NCI-H510A (cell line): ENCODE measurements at regions not wholly inside any gene's neighbourhood (a gene's known extent, or its start where the extent isn't known, plus 50 kb on each side); places are given as distances from the start of the nearest gene placed in this dataset.
"Not testable (repeated sequence)": the region's sequence is repeated elsewhere in the genome, so short reads cannot be mapped to it uniquely, and the experiment has no call there.

Experiments
- DNase-seq: peaks from one replicate; lab custom pipeline; 2025; lab: John Stamatoyannopoulos, UW

DNA sequence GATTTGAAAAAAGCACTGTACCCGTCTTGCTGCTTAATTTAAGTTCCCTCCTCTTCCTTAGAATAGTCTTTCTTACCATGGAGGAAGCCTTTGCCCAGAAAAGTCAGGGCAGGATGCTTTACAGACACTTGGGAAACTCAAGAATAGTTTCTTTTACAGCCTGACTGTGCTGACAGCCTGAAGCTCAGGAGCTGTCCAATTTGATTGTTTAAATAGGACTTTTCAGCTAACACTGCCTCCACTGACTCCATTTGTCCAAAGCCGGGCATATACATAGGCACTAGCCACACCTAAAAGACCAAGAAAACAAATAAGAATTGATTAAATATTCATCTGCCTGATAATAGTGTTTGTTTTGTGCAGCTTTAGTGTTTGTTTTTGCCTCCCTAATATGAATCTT is 110.9 kb upstream of the L3MBTL4 start:
- DNase-seq, result no peak

DNA sequence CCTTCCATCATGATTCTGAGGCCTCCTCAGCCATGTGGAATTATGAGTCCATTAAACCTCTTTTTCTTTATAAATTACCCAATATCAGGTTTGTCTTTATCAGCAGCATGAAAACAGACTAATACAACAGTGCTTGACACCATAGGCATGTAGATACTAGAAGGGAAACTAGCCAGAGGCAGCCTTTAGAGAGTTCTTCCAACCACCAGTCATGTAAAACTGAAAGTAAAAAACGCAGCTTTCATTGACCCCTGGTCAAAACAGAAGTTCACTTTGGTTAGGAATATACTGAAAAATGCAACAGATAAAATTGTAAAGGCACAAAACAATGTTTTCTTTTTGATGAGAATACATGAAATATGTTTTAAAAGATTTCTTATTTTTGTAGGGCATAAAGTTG is 122.8 kb upstream of the L3MBTL4 start:
- DNase-seq, result no peak

DNA sequence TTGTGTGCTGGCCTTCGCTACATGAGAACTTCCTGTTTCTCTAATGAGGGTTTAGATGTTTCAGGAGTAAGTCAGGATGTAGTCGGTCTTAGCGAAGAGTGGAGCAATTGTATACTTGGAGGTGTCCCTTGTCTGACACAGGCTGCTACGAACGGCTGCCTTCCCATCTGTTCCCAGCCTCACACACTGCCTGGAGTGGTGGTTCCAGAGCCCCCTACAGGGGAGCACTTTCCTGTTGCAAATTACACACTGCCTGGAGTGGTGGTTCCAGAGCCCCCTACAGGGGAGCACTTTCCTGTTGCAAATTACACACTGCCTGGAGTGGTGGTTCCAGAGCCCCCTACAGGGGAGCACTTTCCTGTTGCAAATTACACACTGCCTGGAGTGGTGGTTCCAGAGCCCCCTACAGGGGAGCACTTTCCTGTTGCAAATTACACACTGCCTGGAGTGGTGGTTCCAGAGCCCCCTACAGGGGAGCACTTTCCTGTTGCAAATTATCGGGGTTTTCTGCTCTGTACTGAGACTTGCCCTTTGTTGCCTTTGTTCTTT is 126.5 kb upstream of the L3MBTL4 start:
- DNase-seq, result not testable (repeated sequence)

DNA sequence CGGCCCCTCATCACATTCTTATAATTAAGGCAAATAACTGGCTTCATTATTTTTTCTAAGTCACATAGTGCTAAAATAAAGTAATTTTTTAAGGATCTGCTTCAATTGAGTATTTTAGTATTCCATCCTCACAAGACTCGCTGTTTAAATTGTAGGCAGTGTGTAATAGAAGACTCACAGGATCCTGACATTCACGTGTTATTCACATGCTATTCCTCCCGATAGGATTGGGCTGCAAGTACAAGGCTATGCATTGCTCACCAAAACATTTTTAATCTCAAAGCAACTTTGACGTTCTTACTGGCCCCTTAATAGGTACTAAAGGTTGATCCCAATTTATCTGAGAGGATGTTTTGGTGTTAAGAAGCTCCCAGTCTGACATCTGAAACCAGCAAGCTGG is 127.6 kb upstream of the L3MBTL4 start:
- no peak for DNase-seq

DNA sequence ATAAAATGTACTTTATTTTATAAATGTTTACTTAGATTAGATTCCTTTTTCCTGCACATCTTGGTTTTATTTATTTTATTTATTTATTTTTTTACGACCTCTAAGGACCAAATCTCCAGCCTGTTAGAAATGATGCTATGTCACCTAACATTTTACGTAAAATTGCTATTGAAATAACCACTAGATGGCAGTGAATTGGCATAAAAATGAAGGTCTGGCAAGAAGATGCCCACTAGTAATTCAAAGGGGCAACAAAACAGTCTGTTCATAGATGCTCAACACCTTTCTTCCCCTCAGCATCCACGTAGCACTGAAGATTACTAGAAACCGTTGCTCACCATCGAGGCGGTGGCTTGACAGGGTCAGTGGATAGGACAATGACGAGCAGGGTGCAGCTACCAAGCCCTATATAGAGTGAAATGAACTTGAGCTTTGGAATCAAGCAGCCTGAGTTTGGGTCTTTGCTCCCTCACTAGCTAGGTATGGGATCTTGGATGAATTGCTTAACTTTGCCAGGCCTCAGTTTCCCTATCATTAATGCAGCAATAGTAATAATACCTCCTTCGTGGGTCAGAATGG is 128.7 kb upstream of the L3MBTL4 start:
- no peak for DNase-seq

GRCh38 chr18:6546229-6546628 is 131.5 kb upstream of the L3MBTL4 start:
- no peak for DNase-seq

DNA sequence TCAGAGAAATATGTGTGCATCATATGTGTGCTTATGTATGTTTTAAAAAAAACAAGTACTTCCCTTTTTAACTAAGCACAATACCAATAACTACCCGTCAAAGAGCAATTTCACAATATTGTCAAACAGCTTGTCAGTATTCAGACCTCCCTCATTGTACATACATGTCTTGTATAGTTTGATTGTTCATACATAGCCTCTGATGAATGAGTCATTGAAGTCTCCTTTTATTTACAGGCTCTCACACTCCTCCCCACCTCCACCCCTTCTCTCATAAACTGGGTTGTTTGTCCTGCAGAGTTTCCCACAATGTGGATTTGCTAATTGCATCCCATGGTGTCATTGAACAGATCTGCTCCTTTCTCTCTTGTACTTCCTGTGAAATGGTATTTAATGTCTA is 132.8 kb upstream of the L3MBTL4 start:
- DNase-seq, result no peak

- no peak for DNase-seq
These were observed 138.7 kb upstream of the L3MBTL4 start for GRCh38 chr18:6553234-6553900.

DNA sequence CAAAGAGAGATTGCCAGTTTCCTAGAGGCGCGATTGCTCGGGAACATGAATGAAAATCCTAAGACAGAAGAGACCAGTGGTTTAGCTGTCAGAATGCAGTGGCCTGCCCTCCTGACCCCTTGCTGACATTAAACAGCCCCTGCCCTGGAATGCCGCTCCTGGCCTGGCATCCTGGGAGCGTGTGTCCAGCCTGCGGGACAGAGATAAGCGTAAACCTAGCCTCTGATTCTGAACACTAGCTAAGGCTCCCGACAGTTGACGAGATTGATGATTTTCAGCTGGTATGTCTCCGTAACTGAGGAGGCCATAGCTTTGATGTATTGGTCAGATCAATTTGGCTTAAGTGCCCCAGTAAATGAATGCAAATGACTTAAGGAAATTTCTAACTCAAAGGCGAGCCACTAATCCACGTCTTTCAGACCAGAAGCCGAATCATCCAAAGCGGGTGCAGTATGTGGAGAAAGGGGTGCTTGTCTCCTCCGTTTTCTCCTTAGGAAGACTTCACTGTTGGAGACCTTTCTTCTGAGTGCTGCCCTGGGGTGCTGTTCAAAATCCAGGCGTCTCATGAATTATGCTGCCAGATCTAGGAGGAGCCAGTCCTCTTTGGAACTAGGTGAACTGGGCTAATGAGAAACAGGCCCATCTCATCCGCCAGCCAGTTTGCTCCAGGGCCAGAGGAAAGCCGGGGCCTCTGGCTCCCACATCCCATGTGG is 142.5 kb upstream of the L3MBTL4 start:
- no peak for DNase-seq

DNA sequence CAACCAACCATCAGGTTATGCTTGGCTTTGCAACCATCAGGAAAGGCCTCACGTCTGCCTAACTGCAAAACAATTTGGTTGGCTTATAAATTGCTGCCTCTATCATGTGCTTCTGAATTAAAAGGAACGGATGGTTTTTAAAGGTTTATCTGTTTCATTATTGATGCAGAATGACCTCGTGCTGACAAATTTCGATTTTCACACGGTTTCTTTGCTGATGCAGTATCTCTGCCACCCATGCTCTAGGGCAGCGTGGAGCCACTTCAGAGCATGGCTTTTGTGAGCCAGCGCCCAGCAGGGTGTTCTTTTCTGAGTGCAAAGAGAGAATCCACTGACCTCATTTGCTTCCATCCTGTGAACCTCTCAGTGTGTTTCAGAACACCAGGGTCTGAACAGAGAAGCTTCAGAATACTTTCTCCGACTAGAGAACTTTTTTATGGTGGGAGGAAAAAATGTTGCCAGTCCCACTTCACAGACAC is 143.1 kb upstream of the L3MBTL4 start:
- DNase-seq, result no peak

- no peak for DNase-seq
These were observed 143.9 kb upstream of the L3MBTL4 start for GRCh38 chr18:6558446-6559156.

GRCh38 chr18:6559296-6559695 is 144.6 kb upstream of the L3MBTL4 start:
- DNase-seq, result no peak

- DNase-seq, result no peak
These were observed 146.3 kb upstream of the L3MBTL4 start for GRCh38 chr18:6561016-6561415.

DNA sequence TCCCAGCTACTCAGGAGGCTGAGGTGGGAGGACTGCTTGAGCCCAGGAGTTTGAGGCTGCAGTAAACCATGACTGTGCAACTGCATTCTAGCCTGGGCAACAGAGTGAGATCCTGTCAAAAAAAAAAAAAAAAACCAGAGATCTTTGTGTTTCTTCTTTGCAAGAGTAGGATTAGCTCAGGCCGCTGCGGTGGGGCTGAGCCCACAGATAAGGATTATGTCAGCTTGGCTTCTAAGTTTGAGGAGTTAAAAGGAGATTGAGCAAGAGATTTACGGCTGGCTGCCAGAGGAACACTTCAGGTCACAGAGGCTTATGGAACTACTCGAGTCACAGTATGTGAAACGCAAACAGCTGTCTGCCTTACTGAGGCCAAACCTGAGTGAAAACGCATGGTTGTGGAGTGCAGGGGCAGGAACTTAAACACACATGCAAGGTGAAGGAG is 146.7 kb upstream of the L3MBTL4 start:
- DNase-seq, result peak; percentile 72

DNA sequence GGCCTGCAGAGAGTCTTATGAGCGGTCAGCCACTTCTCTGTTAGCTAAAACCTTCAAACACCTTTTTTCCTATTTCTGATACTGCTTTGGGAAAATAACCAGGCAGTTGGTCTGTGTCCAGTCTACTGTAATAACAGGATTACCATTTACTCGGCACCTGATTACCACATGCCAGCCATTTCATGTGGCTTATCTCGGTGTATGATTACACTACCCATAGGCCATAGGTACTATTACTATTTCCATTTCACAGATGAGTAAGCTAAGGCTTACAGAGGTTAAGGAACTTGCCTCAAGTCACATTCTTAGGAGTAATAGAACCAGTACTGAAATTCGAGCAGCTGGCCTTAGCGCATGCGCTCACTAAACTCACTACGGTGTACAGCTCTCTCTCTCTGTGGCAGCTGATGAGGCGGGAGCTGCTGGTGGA is 147.2 kb upstream of the L3MBTL4 start:
- no peak for DNase-seq

DNA sequence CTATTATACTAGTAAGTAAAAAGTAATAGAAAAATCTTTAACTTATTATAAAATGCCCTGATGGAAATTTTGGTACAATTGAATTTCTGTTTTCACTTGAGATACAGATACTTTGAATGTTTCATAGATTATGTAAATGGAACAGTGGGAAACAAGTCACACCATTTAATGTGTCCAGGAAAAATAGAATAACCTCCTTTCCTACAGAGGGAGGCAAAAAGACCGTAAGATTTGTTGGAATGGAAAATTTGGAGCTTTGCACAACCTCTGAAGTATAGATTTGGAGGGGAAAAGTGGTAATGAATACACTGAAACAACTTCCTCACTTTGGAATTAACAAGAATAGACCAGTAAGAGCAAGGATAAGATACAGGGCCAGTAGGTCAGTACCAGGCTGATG is 149.2 kb upstream of the L3MBTL4 start:
- DNase-seq, result no peak

GRCh38 chr18:6564950-6565814 is 150.5 kb upstream of the L3MBTL4 start:
- DNase-seq, result no peak

GRCh38 chr18:6565815-6566081 is 151.0 kb upstream of the L3MBTL4 start:
- no peak for DNase-seq

GRCh38 chr18:6566338-6566911 is 151.7 kb upstream of the L3MBTL4 start:
- no peak for DNase-seq

DNA sequence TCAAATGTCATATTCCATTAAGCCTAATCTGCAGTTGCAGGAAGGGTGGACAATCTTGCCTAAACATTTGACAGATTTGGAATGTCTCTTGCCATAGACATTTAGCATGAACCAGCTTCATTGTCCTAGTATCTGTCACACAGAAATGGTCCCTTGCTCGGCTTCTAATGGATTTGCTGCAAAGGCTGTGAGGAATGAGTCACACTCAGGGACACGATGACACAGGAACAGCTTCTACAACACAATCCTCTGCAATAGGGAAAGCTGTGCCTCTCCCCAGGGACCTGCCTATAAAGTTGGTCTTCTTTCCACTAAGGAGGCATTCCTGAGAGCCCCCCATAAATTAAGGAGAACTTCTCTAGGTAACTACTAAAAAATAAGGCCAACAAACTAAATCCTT is 155.1 kb upstream of the L3MBTL4 start:
- DNase-seq, result no peak

GRCh38 chr18:6570581-6571238 is 156.0 kb upstream of the L3MBTL4 start:
- no peak for DNase-seq
